NCI-H1417 treated with DMSO at 0.1 percent for 48 hours (cell line): ENCODE measurements at regions not wholly inside any gene's neighbourhood (a gene's known extent, or its start where the extent isn't known, plus 50 kb on each side); places are given as distances from the start of the nearest gene placed in this dataset.
A peak's percentile ranks its signal among the peaks of the same experiment; 100 is the strongest.
"Not testable (repeated sequence)": the region's sequence is repeated elsewhere in the genome, so short reads cannot be mapped to it uniquely, and the experiment has no call there.

Experiments
- DNase-seq: peaks from one replicate; lab custom pipeline; 2025; lab: John Stamatoyannopoulos, UW

- DNase-seq = peak; percentile 29
Observed at GRCh38 chr5:102048940-102049339, 247.1 kb downstream of the SLCO4C1 start.

GRCh38 chr5:102047073-102047472, 249.0 kb downstream of the SLCO4C1 start:
- DNase-seq = not testable (repeated sequence)

GRCh38 chr5:102040326-102040725, 255.8 kb downstream of the SLCO4C1 start:
- DNase-seq = no peak

GRCh38 chr5:102036927-102037326, 259.2 kb downstream of the SLCO4C1 start:
- no peak for DNase-seq

GRCh38 chr5:102031711-102032110, 264.4 kb downstream of the SLCO4C1 start:
- no peak for DNase-seq

GRCh38 chr5:102018690-102019089, 277.4 kb downstream of the SLCO4C1 start:
- DNase-seq = no peak

GRCh38 chr5:102018279-102018678, 277.8 kb downstream of the SLCO4C1 start:
- no peak for DNase-seq

GRCh38 chr5:102014371-102014770, 281.7 kb downstream of the SLCO4C1 start:
- DNase-seq = no peak

- no peak for DNase-seq
Observed at GRCh38 chr5:102010644-102011043, 285.4 kb downstream of the SLCO4C1 start.

- no peak for DNase-seq
Observed at GRCh38 chr5:101997235-101997634, 298.8 kb downstream of the SLCO4C1 start.

- no peak for DNase-seq
Observed at GRCh38 chr5:101995585-101995984, 300.5 kb downstream of the SLCO4C1 start.

- DNase-seq = no peak
Observed at GRCh38 chr5:101991486-101991885, 304.6 kb downstream of the SLCO4C1 start.

- no peak for DNase-seq
Observed at GRCh38 chr5:101989659-101990058, 306.4 kb downstream of the SLCO4C1 start.

GRCh38 chr5:101977729-101978345, 318.2 kb downstream of the SLCO4C1 start:
- DNase-seq = peak; percentile 28

- DNase-seq = no peak
Observed at GRCh38 chr5:101976933-101977332, 319.2 kb downstream of the SLCO4C1 start.

GRCh38 chr5:101969742-101970141, 326.3 kb downstream of the SLCO4C1 start:
- no peak for DNase-seq

GRCh38 chr5:101966476-101966875, 329.6 kb downstream of the SLCO4C1 start:
- DNase-seq = no peak

GRCh38 chr5:101955891-101956290, 340.2 kb downstream of the SLCO4C1 start:
- DNase-seq = no peak

- DNase-seq = no peak
Observed at GRCh38 chr5:101950019-101950418, 346.1 kb downstream of the SLCO4C1 start.

- DNase-seq = no peak
Observed at GRCh38 chr5:101948615-101949014, 347.5 kb downstream of the SLCO4C1 start.

- DNase-seq = no peak
Observed at GRCh38 chr5:101943784-101944183, 352.3 kb downstream of the SLCO4C1 start.

- DNase-seq = no peak
Observed at GRCh38 chr5:101942321-101942882, 353.7 kb downstream of the SLCO4C1 start.

GRCh38 chr5:101937041-101937440, 359.0 kb downstream of the SLCO4C1 start:
- no peak for DNase-seq

GRCh38 chr5:101935086-101935485, 361.0 kb downstream of the SLCO4C1 start:
- DNase-seq = no peak
